Head of caudate nucleus (tissue), 42 donors: ENCODE measurements at regions not wholly inside any gene's neighbourhood (a gene's known extent, or its start where the extent isn't known, plus 50 kb on each side); places are given as distances from the start of the nearest gene placed in this dataset.
"Not testable (repeated sequence)": the region's sequence is repeated elsewhere in the genome, so short reads cannot be mapped to it uniquely, and the experiment has no call there.

Experiments
- DNase-seq, 42 donors: peaks; one replicate each; pipeline versions ENCODE4 v3.0.0 to v3.0.0-alpha.2; 2020 to 2021; ENCODE audit warnings: mixed read lengths in 7 of 42
- intact Hi-C: fragments of 100-400 bp; cut with DNase I; formaldehyde crosslinking; loops from one replicate; pipeline ENCODE4 v1.15.0; 2022

- intact Hi-C loops: loop anchor here (10.0 kb wide), 1 partner anchor 58 kb away; no protein-coding TSS in a partner anchor
- DNase-seq: no peak
These were observed 157.7 kb upstream of the NAMPT start for GRCh38 chr7:106442476-106442875.

GRCh38 chr7:106441343-106441742 is 156.6 kb upstream of the NAMPT start:
- not testable (repeated sequence) for DNase-seq
- intact Hi-C loops: loop anchor here (10.0 kb wide), 1 partner anchor 57 kb away; no protein-coding TSS in a partner anchor

- intact Hi-C loops, DNase-seq: not testable (repeated sequence)
These were observed 152.2 kb upstream of the NAMPT start for GRCh38 chr7:106436933-106437332.

- no peak for DNase-seq
- intact Hi-C loops: no loop called here
These were observed 148.6 kb upstream of the NAMPT start for GRCh38 chr7:106433377-106433776.

- no peak for DNase-seq
- intact Hi-C loops: no loop called here
These were observed 146.0 kb upstream of the NAMPT start for GRCh38 chr7:106430535-106431455.

- intact Hi-C loops: no loop called here
- DNase-seq: no peak
These were observed 145.3 kb upstream of the NAMPT start for GRCh38 chr7:106430103-106430502.

GRCh38 chr7:106426803-106427202 is 142.0 kb upstream of the NAMPT start:
- no peak for DNase-seq
- intact Hi-C loops: no loop called here

GRCh38 chr7:106425017-106425719 is 140.4 kb upstream of the NAMPT start:
- intact Hi-C loops: no loop called here
- peak in 21 of 42 donors; percentile 7 to 77 (median 44) for DNase-seq

- intact Hi-C loops: no loop called here
These were observed 139.8 kb upstream of the NAMPT start for GRCh38 chr7:106424476-106425016.

GRCh38 chr7:106423821-106424475 is 139.2 kb upstream of the NAMPT start:
- intact Hi-C loops: no loop called here

More at GRCh38 chr7:106424476-106425016, 139.8 kb upstream of the NAMPT start:
- no peak for DNase-seq

GRCh38 chr7:106423111-106423510 is 138.3 kb upstream of the NAMPT start:
- intact Hi-C loops: no loop called here

More at GRCh38 chr7:106423821-106424475, 139.2 kb upstream of the NAMPT start:
- no peak for DNase-seq

GRCh38 chr7:106421181-106421762 is 136.5 kb upstream of the NAMPT start:
- intact Hi-C loops: no loop called here
- peak; percentile 10 to 87 (median 60) for DNase-seq

More at GRCh38 chr7:106423111-106423510, 138.3 kb upstream of the NAMPT start:
- DNase-seq: no peak

- intact Hi-C loops: no loop called here
- DNase-seq: no peak
These were observed 136.0 kb upstream of the NAMPT start for GRCh38 chr7:106420736-106421135.

GRCh38 chr7:106420210-106420609 is 135.4 kb upstream of the NAMPT start:
- intact Hi-C loops: no loop called here
- no peak for DNase-seq

- intact Hi-C loops: no loop called here
- no peak for DNase-seq
These were observed 134.8 kb upstream of the NAMPT start for GRCh38 chr7:106419455-106420182.

GRCh38 chr7:106418526-106418925 is 133.7 kb upstream of the NAMPT start:
- intact Hi-C loops: no loop called here
- no peak for DNase-seq

- intact Hi-C loops: no loop called here
- no peak for DNase-seq
These were observed 133.3 kb upstream of the NAMPT start for GRCh38 chr7:106418094-106418493.

GRCh38 chr7:106417273-106417902 is 132.6 kb upstream of the NAMPT start:
- intact Hi-C loops: no loop called here
- DNase-seq: no peak
